KOPT-K1 (cell line): ENCODE measurements at regions not wholly inside any gene's neighbourhood (a gene's known extent, or its start where the extent isn't known, plus 50 kb on each side); places are given as distances from the start of the nearest gene placed in this dataset.

Source experiments
- H3K27ac ChIP-seq: fragments of 200-600 bp; sonication (generic); 2 replicates; pipeline ENCODE4 v1.5.1; 2016; ENCODE audit warnings: antibody characterized with exemption, mild to moderate bottlenecking, low read depth, low read length; ENCODE audit not compliant: poor library complexity, severe bottlenecking
- H3K36me3 ChIP-seq: fragments of 200-600 bp; sonication (generic); 2 replicates; pipeline ENCODE4 v1.5.1; 2017; ENCODE audit warnings: antibody characterized with exemption, mild to moderate bottlenecking, low read length, moderate library complexity; ENCODE audit not compliant: insufficient read depth
- H3K9me3 ChIP-seq: fragments of 200-600 bp; sonication (generic); 2 replicates; pipeline ENCODE4 v1.5.1; 2017; ENCODE audit warnings: antibody characterized with exemption, low read length, mild to moderate bottlenecking; ENCODE audit not compliant: insufficient read depth, poor library complexity, severe bottlenecking

- Histone ChIP-seq H3K36me3 (no peaks in the 10 kb centered on the region), H3K9me3 (no peaks in the 10 kb centered on the region), H3K27ac (no peak overlapping the region)
These were observed 327.3 kb upstream of the HSF2 start for GRCh38 chr6:122072014-122072647.

GRCh38 chr6:122075084-122075838 is 324.2 kb upstream of the HSF2 start:
- Histone ChIP-seq H3K9me3 (no peaks in the 10 kb centered on the region), H3K36me3 (no peaks in the 10 kb centered on the region), H3K27ac (no peak overlapping the region)

- no peaks in the 10 kb centered on the region for H3K36me3 ChIP-seq
- no peak overlapping the region for H3K27ac ChIP-seq
- no peaks in the 10 kb centered on the region for H3K9me3 ChIP-seq
These were observed 323.5 kb upstream of the HSF2 start for GRCh38 chr6:122075917-122076316.

DNA sequence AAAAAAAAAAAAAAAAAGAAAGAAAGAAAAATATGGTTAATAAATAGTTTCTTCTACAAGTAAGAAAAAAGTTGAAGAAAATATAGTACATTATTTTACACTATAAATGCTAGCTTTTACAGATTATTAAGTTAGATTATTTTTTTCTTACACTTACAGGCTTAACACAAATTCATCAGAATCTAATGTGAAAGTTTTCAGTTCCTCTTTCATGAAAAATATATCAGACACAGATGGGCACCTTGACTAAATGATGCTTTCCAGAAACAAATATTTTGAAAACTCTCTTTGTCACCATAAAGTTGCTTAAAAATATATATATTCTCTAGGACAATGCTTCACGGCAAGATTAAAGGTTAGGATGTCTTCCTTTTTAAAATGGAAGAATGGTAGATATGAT is 321.8 kb upstream of the HSF2 start:
- Histone ChIP-seq H3K36me3 (no peaks in the 10 kb centered on the region), H3K9me3 (no peaks in the 10 kb centered on the region)

GRCh38 chr6:122078481-122078880 is 321.0 kb upstream of the HSF2 start:
- Histone ChIP-seq H3K9me3 (no peaks in the 10 kb centered on the region), H3K36me3 (no peaks in the 10 kb centered on the region), H3K27ac (no peak overlapping the region)

More for the DNA sequence above, 321.8 kb upstream of the HSF2 start:
- H3K27ac ChIP-seq = no peak overlapping the region

DNA sequence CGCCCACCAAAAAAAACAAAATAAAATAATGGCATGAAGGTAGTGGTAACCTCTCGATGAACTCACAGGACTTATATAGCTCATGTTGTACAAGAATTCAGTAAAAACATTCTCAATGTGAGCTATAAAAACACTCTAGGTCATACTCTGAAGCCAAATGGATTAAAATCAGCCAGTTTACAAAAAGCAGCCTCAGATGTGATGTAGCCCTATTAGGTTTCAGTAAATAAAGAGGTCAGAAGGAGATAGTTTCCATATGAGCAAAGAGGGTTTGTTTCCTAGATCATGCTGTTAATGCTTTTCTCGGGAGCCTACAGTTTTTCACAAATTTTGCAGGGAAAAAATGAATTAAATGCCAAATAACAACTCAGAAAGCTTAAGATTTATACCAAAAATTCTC is 319.5 kb upstream of the HSF2 start:
- H3K27ac ChIP-seq = no peak overlapping the region

DNA sequence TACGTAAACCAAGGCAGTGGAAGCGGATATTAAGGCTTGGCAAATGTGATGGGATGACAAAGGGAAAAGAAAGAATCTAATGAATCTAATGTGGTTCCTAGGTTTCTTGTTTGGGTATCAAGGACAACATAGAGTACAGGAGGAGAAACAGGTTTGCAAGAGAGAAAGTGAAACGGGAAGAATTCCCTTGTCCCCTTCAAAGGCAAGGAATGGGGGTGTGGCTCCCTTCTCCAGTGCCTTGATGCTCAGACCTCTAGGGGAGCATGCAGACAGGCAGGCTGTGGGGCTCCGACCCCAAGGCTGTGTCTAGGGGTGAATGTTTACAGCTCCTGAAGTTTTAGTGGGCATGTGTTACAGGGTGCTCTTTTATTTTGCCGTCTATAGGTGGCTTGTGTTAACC is 317.5 kb upstream of the HSF2 start:
- Histone ChIP-seq H3K36me3 (no peaks in the 10 kb centered on the region), H3K27ac (no peak overlapping the region), H3K9me3 (no peaks in the 10 kb centered on the region)

More for the DNA sequence above, 319.5 kb upstream of the HSF2 start:
- H3K36me3 ChIP-seq = no peaks in the 10 kb centered on the region
- no peaks in the 10 kb centered on the region for H3K9me3 ChIP-seq

- Histone ChIP-seq H3K36me3 (no peaks in the 10 kb centered on the region), H3K9me3 (no peaks in the 10 kb centered on the region), H3K27ac (no peak overlapping the region)
These were observed 317.1 kb upstream of the HSF2 start for GRCh38 chr6:122082370-122082769.

- no peak overlapping the region for H3K27ac ChIP-seq
- no peaks in the 10 kb centered on the region for H3K36me3 ChIP-seq
- H3K9me3 ChIP-seq = no peaks in the 10 kb centered on the region
These were observed 307.1 kb upstream of the HSF2 start for GRCh38 chr6:122092366-122092765.

- Histone ChIP-seq H3K9me3 (no peaks in the 10 kb centered on the region), H3K36me3 (no peaks in the 10 kb centered on the region), H3K27ac (no peak overlapping the region)
These were observed 301.2 kb upstream of the HSF2 start for GRCh38 chr6:122098201-122098678.

DNA sequence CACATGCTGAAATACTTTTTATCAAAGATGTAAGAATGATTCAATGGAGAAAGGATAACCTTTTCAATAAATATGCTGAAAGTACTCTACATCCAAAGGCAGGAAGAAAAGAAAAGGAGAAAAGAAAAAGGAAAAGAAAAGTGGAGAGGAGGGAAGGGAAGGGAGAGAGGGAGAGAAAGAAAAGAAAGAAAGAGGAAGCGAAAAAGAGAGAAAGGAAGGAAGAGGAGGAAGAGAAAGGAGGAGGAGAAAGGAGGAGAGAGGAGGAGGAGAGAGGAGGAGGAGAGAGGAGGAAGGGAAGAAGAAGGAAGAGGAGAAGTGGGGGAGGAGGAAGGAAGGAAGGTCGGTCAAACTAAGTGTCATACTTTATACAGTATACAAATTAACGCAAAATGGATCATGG is 297.4 kb upstream of the HSF2 start:
- no peaks in the 10 kb centered on the region for H3K36me3 ChIP-seq
- no peaks in the 10 kb centered on the region for H3K9me3 ChIP-seq
- H3K27ac ChIP-seq = no peak overlapping the region

GRCh38 chr6:122107256-122107852 is 292.1 kb upstream of the HSF2 start:
- H3K36me3 ChIP-seq = no peaks in the 10 kb centered on the region
- H3K27ac ChIP-seq = no peak overlapping the region
- no peaks in the 10 kb centered on the region for H3K9me3 ChIP-seq

GRCh38 chr6:122109075-122109474 is 290.4 kb upstream of the HSF2 start:
- no peak overlapping the region for H3K27ac ChIP-seq
- H3K36me3 ChIP-seq = no peaks in the 10 kb centered on the region
- no peaks in the 10 kb centered on the region for H3K9me3 ChIP-seq

GRCh38 chr6:122114717-122115116 is 284.7 kb upstream of the HSF2 start:
- H3K27ac ChIP-seq = no peak overlapping the region
- H3K36me3 ChIP-seq = no peaks in the 10 kb centered on the region
- no peaks in the 10 kb centered on the region for H3K9me3 ChIP-seq

- Histone ChIP-seq H3K9me3 (no peaks in the 10 kb centered on the region), H3K36me3 (no peaks in the 10 kb centered on the region), H3K27ac (no peak overlapping the region)
These were observed 283.2 kb upstream of the HSF2 start for GRCh38 chr6:122116119-122116834.
